GM12865 (cell line): ENCODE measurements at regions not wholly inside any gene's neighbourhood (a gene's known extent, or its start where the extent isn't known, plus 50 kb on each side); places are given as distances from the start of the nearest gene placed in this dataset.

Source experiments
- DNase-seq: peaks from one replicate; pipeline ENCODE4 v3.0.0; 2010; ENCODE audit warnings: low read depth
- H3K4me3 ChIP-seq: 2 replicates; pipeline ENCODE4 v1.5.1; 2011; ENCODE audit warnings: mild to moderate bottlenecking, low read depth, low read length, control low read depth
- CTCF ChIP-seq: IDR thresholded peaks from 2 replicates; pipeline ENCODE4 v1.5.1; 2011; ENCODE audit warnings: low read length, control low read depth, low read depth, inconsistent platforms; ENCODE audit not compliant: insufficient read depth; ENCODE audit errors: missing control alignments

DNA sequence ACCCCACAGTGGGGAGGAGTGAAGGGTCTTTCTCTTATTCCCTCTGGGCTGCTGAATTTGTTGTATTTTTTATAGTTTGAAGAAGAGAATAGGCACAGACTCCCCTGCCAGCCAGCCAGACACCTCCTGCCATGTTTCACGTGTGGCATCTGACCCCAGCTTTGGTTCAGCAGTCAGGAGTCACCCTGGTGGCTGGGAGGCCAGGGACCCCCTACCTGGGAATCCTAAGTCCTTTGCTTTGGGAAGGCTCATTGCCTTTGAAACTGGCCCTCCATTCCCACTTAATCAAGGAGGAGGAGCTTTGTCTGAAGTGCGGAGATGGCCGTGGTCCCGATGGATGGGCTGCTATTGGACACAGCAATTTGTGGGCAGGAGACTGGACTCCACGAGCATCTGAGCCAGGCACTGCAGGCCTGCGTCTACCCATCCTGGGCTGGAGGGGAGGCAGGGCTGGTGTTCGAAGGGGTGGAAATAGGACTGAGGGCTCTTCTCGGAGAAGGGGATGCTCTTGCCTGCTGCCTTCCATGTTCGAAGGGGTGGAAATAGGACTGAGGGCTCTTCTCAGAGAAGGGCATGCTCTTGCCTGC is 196.1 kb downstream of the DLL1 start:
- no peak for DNase-seq
- TF ChIP-seq CTCF = no peak
- H3K4me3 ChIP-seq = no peak overlapping the region

DNA sequence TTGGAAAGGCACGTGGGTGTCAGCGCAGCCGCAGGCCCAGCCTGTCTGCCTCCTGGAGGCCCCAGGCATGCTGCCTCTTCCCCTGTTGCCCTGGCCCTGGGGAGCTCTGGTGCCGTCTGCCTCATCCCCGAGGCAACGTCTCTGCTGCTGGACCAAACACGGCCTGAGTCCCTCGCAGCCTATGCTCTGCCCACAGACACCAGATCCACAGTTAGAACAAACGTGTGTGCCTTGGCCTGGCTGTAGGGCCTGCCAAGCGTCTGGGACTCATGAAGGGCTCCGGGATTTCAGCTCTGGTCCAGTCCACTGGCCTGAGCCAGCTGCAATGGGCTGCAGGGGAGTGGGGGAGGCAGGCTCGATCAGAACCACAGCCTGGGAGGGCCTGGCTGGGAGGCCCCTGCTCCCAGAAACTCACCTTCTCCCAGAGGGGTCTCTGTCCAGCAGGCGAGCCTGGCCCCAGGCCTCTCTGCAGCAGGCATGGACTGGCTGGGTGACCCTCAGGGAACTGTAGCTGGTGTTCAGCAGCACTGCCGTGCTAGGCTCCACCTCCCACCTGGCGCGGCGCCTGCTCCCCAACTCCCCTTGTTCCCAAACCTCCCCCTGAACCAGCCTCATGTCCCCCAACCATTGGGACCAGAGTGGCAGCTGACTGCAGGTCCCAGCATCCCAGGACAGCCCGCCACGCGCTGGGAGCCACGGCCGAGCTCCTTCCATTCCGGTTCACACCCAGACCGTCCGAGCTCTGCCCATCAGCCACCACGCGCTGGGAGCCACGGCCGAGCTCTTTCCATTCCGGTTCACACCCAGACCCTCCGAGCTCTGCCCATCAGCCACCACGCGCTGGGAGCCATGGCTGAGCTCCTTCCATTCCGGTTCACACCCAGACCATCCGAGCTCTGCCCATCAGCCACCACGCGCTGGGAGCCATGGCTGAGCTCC is 197.0 kb downstream of the DLL1 start:
- no peak for TF ChIP-seq CTCF
- no peak for DNase-seq

DNA sequence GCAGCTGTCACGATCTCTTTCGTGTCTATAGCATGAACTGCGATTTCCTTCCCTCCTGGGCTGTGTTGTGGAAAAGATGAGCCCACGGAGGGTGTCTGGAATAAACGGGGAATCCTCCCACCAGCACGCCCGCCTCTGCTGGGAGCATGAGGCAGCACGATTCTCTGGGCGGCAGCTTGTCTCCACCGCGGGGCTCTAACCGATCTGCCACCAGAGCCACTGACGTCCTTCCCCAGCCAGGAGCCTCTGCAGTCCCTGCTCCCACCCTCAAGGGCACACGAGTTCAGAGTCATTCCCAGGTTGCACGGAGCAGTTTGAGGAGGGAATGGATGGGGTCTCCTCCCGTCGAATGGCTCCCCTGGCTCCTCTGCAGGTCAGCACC is 197.6 kb downstream of the DLL1 start:
- DNase-seq = no peak
- H3K4me3 ChIP-seq = no peak overlapping the region

More for the DNA sequence above, 197.0 kb downstream of the DLL1 start:
- no peak overlapping the region for H3K4me3 ChIP-seq

DNA sequence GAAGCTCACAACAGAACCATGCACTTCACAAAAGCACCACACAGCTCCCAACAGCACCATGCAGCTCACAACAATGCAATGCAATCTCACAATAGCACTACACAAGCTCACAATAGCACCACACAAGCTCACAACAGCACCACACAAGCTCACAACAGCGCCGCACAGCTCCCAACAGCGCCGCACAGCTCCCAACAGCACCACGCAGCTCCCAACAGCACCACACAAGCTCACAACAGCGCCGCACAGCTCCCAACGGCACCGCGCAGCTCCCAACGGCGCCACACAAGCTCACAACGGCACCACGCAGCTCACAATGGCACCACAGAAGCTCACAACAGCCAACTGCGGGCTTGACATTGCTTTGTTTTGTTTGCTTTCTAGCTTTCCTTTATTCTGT is 198.1 kb downstream of the DLL1 start:
- no peak for DNase-seq
- TF ChIP-seq CTCF = no peak
- H3K4me3 ChIP-seq = no peak overlapping the region

More for the DNA sequence above, 197.6 kb downstream of the DLL1 start:
- no peak for TF ChIP-seq CTCF

GRCh38 chr6:170091639-170092579 is 199.0 kb downstream of the DLL1 start:
- no peak for TF ChIP-seq CTCF
- no peak overlapping the region for H3K4me3 ChIP-seq
- no peak for DNase-seq

DNA sequence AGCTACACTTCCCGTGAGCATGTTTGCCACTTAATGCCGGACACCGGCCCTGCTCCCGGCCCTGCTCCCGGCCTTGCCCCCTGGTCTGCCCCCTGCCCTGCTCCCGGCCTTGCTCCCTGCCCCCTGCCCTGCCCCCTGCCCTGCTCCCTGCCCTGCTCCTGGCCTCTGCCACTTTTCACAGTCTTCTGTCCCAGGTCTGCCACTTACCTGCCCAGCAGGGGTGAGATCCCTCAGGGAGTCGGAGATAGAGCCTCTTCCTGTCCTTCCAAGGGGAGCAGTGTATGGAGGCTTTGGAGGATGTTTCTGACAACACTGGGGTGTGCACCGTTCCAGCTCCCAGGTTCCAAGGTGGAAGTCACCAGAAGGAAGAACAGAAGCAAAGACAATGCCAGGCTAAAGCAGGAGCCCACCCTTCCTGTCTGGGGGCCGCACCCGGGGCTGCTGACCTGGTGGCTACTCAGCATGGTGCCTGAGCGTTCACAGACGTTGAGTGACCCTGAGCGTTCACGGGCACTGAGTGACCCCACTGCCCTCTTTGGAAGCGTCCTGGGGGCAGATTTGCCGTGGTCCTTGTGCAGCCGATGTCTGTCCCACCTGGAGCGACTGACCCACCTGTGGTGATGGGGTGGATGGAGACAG is 199.8 kb downstream of the DLL1 start:
- no peak for DNase-seq
- H3K4me3 ChIP-seq = no peak overlapping the region
- TF ChIP-seq CTCF = no peak
